Transverse colon (tissue), 3 donors: ENCODE measurements at regions not wholly inside any gene's neighbourhood (a gene's known extent, or its start where the extent isn't known, plus 50 kb on each side); places are given as distances from the start of the nearest gene placed in this dataset.

Source experiments
- CTCF ChIP-seq, 5 experiments: fragments of 200-600 bp in 3 of 5; fragments of 450-650 bp in 2 of 5; sonication (generic) in 3 of 5; IDR thresholded peaks; 1 replicate in 2 of 5; 2 replicates in 3 of 5; pipeline ENCODE4 v1.5.1; 2016 to 2017; ENCODE audit warnings: antibody characterized with exemption in 5 of 5, inconsistent platforms in 3 of 5, mild to moderate bottlenecking in 2 of 5, moderate library complexity in 1 of 5
- EP300 ChIP-seq: sonication (generic); formaldehyde crosslinking; IDR thresholded peaks from one replicate; pipeline ENCODE4 v1.6.1; 2017; ENCODE audit warnings: antibody characterized with exemption, low read depth
- POLR2A ChIP-seq: fragments of 450-650 bp; IDR thresholded peaks from one replicate; pipeline ENCODE4 v1.6.1; 2016; ENCODE audit warnings: antibody characterized with exemption, mild to moderate bottlenecking, moderate library complexity

DNA sequence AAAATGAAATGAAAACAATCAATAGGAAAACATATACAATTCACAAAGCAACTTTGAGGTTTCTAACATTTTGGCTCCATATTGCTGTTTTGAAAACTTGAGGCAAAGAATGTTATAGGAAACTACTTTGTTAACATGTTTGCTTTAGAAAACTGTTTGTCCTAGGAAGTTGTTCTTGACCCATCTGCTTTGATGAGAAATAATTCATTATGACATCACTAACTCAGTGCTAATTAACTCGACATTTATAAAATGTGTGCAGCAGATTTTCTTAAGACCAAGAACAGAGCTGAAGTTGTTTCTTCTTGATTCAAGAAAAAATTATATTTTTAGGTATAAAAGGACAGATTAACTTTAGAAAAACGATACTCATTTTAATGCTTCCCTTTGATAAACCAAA, 94.7 kb downstream of the SOX9 start:
- TF ChIP-seq POLR2A = no peak
- no peak for TF ChIP-seq CTCF (IDR thresholded peaks at IDR 0.05)
- no peak for TF ChIP-seq EP300
